ENCODE measurements at regions not wholly inside any gene's neighbourhood (a gene's known extent, or its start where the extent isn't known, plus 50 kb on each side); places are given as distances from the start of the nearest gene placed in this dataset.

GRCh38 chr2:234691968-234692955 is 195.4 kb upstream of the ARL4C start:
- no peak for DNase-seq (ENCODE audit: low spot score)
- H3K36me3 ChIP-seq, result no peaks in the 10 kb centered on the region
- ATAC-seq (ENCODE audit: insufficient number of reproducible peaks, low FRiP score, low read depth), result no peak
- peaks cover under 1% of the 10 kb centered on the region for H3K9me3 ChIP-seq
- peaks cover 11 to 28% of the 10 kb centered on the region in 2 donors for H3K4me1 ChIP-seq (ENCODE audit: control insufficient read depth in 1 of 2, low read depth in 2 of 2)
- no peak overlapping the region for H3K27ac ChIP-seq
- H3K4me3 ChIP-seq, result no peak overlapping the region
- TF ChIP-seq, protein P1, sequence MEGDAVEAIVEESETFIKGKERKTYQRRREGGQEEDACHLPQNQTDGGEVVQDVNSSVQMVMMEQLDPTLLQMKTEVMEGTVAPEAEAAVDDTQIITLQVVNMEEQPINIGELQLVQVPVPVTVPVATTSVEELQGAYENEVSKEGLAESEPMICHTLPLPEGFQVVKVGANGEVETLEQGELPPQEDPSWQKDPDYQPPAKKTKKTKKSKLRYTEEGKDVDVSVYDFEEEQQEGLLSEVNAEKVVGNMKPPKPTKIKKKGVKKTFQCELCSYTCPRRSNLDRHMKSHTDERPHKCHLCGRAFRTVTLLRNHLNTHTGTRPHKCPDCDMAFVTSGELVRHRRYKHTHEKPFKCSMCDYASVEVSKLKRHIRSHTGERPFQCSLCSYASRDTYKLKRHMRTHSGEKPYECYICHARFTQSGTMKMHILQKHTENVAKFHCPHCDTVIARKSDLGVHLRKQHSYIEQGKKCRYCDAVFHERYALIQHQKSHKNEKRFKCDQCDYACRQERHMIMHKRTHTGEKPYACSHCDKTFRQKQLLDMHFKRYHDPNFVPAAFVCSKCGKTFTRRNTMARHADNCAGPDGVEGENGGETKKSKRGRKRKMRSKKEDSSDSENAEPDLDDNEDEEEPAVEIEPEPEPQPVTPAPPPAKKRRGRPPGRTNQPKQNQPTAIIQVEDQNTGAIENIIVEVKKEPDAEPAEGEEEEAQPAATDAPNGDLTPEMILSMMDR (IDR thresholded peaks at IDR 0.05), result no peak
- no peaks in the 10 kb centered on the region for H3K27me3 ChIP-seq (replicated peaks; ENCODE audit: insufficient read depth)

GRCh38 chr2:234691214-234691575 is 194.3 kb upstream of the ARL4C start:
- Histone ChIP-seq H3K9me3 (no peaks in the 10 kb centered on the region), H3K27me3 (replicated peaks; ENCODE audit: insufficient read depth) (no peaks in the 10 kb centered on the region), H3K36me3 (no peaks in the 10 kb centered on the region), H3K4me1 (ENCODE audit: control insufficient read depth in 1 of 2, low read depth in 2 of 2) (peaks cover 11 to 28% of the 10 kb centered on the region in 2 donors), H3K27ac (no peak overlapping the region), H3K4me3 (no peak overlapping the region)
- TF ChIP-seq, protein P1 (IDR thresholded peaks at IDR 0.05), result no peak
- DNase-seq (ENCODE audit: low spot score), result no peak
- no peak for ATAC-seq (ENCODE audit: insufficient number of reproducible peaks, low FRiP score, low read depth)

- ATAC-seq (ENCODE audit: insufficient number of reproducible peaks, low FRiP score, low read depth) (no peak), DNase-seq (ENCODE audit: low spot score) (no peak)
- TF ChIP-seq, protein P1 (IDR thresholded peaks at IDR 0.05), result no peak
Measured at GRCh38 chr2:234690569-234691213, 193.8 kb upstream of the ARL4C start.

GRCh38 chr2:234689911-234690379 is 193.1 kb upstream of the ARL4C start:
- H3K4me1 ChIP-seq (ENCODE audit: control insufficient read depth in 1 of 2, low read depth in 2 of 2), result peaks cover 11 to 28% of the 10 kb centered on the region in 2 donors
- no peaks in the 10 kb centered on the region for H3K27me3 ChIP-seq (replicated peaks; ENCODE audit: insufficient read depth)
- no peaks in the 10 kb centered on the region for H3K36me3 ChIP-seq
- ATAC-seq (ENCODE audit: insufficient number of reproducible peaks, low FRiP score, low read depth), result no peak
- no peak overlapping the region for H3K4me3 ChIP-seq
- no peak overlapping the region for H3K27ac ChIP-seq
- no peak for DNase-seq (ENCODE audit: low spot score)
- TF ChIP-seq, protein P1 (IDR thresholded peaks at IDR 0.05), result no peak
- H3K9me3 ChIP-seq, result no peaks in the 10 kb centered on the region

More at GRCh38 chr2:234690569-234691213, 193.8 kb upstream of the ARL4C start:
- peaks cover 11 to 28% of the 10 kb centered on the region in 2 donors for H3K4me1 ChIP-seq (ENCODE audit: control insufficient read depth in 1 of 2, low read depth in 2 of 2)
- H3K9me3 ChIP-seq, result no peaks in the 10 kb centered on the region
- H3K27ac ChIP-seq, result no peak overlapping the region
- H3K4me3 ChIP-seq, result no peak overlapping the region
- H3K36me3 ChIP-seq, result no peaks in the 10 kb centered on the region
- no peaks in the 10 kb centered on the region for H3K27me3 ChIP-seq (replicated peaks; ENCODE audit: insufficient read depth)
